AG10803 (cell line): ENCODE measurements at regions not wholly inside any gene's neighbourhood (a gene's known extent, or its start where the extent isn't known, plus 50 kb on each side); places are given as distances from the start of the nearest gene placed in this dataset.

ENCODE experiments used
- DNase-seq: peaks from one replicate; pipeline ENCODE4 v3.0.0; 2010; ENCODE audit warnings: low read depth
- H3K4me3 ChIP-seq: 2 replicates; pipeline ENCODE4 v1.5.1; 2011; ENCODE audit warnings: mild to moderate bottlenecking, low read length, control low read depth
- TF ChIP-seq, protein P1 (sequence below): conservative IDR thresholded peaks from 2 replicates; pipeline ENCODE4 v1.5.1; 2011; ENCODE audit warnings: mild to moderate bottlenecking, low read length, control low read depth, inconsistent platforms

DNA sequence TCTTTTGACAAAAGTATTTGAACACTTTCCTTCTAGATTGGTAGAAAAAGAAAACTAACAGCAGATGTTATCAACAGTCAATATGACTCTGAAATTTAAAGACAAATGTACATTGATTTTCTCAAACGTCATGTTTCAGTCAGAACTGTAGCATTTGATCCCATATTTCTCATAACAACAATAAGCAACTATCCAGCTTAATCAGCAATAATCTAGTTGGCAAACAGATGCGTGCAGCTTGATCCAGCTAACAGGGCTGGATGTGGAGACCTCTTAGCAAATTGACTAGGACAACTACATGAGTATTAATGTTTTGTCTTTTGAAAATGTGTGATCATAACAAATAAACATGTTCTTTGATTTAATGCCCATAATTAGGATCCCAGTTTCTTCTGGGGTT is 94.0 kb upstream of the STT3B start:
- TF ChIP-seq, protein P1, sequence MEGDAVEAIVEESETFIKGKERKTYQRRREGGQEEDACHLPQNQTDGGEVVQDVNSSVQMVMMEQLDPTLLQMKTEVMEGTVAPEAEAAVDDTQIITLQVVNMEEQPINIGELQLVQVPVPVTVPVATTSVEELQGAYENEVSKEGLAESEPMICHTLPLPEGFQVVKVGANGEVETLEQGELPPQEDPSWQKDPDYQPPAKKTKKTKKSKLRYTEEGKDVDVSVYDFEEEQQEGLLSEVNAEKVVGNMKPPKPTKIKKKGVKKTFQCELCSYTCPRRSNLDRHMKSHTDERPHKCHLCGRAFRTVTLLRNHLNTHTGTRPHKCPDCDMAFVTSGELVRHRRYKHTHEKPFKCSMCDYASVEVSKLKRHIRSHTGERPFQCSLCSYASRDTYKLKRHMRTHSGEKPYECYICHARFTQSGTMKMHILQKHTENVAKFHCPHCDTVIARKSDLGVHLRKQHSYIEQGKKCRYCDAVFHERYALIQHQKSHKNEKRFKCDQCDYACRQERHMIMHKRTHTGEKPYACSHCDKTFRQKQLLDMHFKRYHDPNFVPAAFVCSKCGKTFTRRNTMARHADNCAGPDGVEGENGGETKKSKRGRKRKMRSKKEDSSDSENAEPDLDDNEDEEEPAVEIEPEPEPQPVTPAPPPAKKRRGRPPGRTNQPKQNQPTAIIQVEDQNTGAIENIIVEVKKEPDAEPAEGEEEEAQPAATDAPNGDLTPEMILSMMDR: no peak
- H3K4me3 ChIP-seq: no peak overlapping the region
- no peak for DNase-seq

DNA sequence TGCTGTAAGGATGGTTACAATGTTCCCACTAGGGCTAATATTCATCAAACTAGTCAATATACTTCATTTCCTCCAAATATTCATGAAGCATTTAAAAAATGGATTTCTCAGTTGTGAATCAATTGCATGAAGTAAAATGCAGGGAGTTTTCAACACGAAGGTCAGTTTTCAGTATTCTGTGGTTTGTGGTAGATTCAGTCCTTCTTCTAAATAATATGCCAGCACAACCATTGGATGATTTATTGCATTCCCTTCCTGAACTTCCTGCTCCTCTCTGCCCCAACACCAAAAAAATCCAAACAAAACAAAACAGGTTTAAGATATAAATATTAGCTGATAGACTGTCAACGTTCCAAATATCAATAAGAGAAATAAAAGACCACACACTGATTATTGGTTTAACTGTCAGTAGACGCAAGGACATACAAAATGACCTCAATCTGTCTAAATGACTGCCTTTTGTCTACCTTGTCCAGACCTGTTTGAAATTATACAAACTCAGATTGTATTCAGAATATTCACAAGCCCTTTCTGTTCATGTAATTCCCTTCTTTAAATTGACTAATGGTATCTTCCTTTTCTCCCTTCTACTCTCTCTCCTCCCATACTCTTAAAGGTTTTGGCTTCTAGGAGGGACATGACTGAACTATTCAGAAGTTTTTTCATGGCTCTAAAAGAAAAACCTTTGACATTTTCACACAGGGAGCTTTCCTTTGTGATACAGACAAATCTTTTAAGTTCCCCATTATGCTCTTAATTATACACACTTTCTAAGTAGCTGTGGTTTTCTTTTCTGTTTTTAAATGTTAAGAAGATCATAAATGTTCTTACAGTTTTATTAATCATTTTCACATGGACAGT is 92.6 kb upstream of the STT3B start:
- H3K4me3 ChIP-seq: no peak overlapping the region
- TF ChIP-seq, protein P1: no peak
- peak; percentile 33 for DNase-seq

DNA sequence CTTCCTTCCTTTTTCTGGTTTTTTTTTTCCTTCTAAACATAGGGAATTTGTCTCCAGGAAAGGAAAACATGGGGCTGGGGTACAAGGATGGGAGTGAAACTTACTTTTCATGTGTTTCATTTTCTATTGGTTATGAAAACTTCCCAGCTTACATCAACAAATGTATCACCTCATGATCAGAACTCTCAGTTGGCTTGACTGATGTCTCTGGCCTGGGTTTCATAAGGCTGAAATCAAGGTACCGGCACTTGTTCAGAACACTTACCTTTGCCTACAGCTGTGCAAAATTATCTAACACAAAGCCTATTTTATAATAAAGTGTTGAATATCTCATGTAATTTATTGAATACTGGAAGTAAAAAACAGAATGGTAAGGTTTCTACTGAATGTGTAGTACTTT is 91.8 kb upstream of the STT3B start:
- no peak for DNase-seq

DNA sequence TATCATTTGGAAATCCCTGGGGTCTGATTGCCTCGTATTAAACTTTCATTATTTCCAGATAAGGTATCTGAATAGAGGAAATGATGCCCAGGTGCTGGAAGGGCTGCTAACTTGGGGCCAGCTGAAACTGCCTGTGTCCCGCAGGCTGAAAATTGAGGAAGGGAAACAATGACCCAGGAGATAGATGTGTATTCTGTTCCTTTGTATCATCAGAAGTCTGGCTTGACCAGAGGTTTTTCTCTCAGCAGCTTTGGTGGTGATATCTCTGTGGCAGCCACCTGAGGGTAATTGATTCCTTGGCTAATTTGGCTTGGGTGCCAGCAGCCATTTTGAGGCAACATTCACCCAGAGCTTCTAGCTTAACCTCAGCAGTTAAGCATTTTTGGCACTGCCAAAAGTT is 90.0 kb upstream of the STT3B start:
- H3K4me3 ChIP-seq: no peak overlapping the region
- TF ChIP-seq, protein P1: no peak
- DNase-seq: no peak

More for the DNA sequence above, 91.8 kb upstream of the STT3B start:
- TF ChIP-seq, protein P1: no peak
- no peak overlapping the region for H3K4me3 ChIP-seq

DNA sequence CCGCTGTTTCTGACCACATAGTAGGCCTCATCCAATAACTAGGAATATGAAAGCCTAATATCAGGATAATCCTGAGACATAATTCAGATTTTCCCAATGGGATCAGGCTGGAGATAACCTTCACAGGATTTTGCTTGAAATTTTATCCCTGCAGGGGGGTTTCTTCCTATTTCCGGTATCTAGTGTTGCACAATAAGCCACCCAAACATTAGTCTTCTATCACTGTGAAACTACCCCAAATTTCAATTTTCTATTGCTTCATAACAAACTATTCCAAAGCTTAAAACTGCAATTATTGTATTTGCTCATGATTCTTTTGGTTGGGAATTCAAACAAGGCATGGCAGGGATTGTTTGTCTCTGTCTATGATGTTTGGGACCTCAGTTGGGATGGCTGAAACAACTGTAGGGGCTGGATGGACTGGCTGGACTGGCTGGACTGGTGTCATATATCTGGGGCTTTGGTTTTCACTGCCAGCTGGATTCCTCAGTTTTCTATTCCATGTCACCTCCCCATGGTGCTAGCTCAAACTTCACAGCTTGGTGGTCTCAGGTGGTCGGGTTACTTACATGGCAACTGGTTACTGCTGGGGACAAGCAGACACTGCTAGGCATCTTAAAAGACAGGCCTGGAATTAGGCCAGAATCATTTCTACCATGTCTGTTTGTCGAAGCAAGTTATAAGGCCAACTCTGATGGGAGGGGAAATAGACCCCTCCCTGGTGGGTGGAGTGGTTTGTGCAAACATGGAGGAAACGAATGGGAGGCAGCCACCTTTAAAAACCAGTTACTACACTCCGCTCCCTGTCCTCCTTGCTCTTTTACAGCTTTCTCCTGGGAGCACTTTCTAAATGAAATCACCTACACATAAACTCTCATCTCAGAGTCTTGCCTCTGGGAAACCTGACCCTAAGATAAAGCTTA is 88.2 kb upstream of the STT3B start:
- no peak for DNase-seq
- no peak overlapping the region for H3K4me3 ChIP-seq
- TF ChIP-seq, protein P1: no peak

DNA sequence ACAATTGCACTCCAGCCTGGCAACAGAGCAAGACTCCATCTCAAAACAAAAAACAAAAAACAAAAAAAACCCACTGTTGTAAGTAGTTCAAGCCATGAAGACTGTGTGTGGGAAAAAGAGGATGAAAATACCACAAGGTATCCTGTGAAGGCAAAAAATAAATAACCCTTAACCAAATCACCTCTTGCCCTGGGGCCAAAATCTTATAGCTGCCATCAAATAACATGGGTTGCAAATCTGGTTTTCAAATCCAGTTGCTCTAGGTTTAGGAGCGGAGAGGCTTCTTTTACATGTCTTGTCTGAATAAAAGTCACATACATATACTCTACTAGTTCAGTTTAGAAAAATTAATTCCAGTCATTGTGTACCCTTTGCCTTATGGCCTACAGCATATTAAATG is 87.0 kb upstream of the STT3B start:
- no peak overlapping the region for H3K4me3 ChIP-seq
- TF ChIP-seq, protein P1: no peak
- DNase-seq: no peak
